ENCODE measurements at regions not wholly inside any gene's neighbourhood (a gene's known extent, or its start where the extent isn't known, plus 50 kb on each side); places are given as distances from the start of the nearest gene placed in this dataset.

DNA sequence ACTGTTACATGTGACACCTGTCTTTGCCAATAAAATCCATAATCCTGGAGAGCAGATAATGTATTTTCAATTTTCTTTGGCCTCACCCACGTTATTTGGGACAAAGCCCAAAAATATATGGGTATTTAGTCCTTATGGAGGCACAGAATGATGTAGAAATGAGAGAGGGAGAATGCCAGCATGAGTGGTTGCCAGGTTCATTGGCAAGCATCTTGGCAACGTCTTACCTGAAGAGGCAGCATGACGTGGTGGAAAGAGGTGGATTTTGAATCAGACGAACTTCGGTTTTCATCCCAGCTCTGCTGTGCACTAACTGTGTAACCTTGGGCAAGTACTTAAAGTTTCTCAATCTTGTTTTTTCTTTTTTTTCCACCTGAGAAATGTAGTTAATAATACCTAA lies 969.6 kb upstream of the PIK3C3 start:
- H3K4me3 Mint-ChIP-seq = no peak overlapping the region
- no peaks in the 10 kb centered on the region for H3K79me2 ChIP-seq (replicated peaks; ENCODE audit: insufficient read depth)
- H3K4me1 ChIP-seq (ENCODE audit: insufficient read depth) = no peaks in the 10 kb centered on the region
- no peak for ATAC-seq
- H3K4me2 ChIP-seq = no peak overlapping the region
- no peak overlapping the region for H3K4me3 ChIP-seq
- no peaks in the 10 kb centered on the region for H3K27me3 Mint-ChIP-seq (ENCODE audit: insufficient read depth, low read depth, poor library complexity)
- H3K27ac ChIP-seq (ENCODE audit: low read depth) = no peak overlapping the region
- H3K36me3 ChIP-seq (ENCODE audit: insufficient read depth) = no peaks in the 10 kb centered on the region
- no peaks in the 10 kb centered on the region for H3F3A ChIP-seq (replicated peaks; ENCODE audit: low read depth)
- no peaks in the 10 kb centered on the region for H3K36me3 Mint-ChIP-seq (ENCODE audit: low read depth)
- no peaks in the 10 kb centered on the region for H4K20me1 ChIP-seq (replicated peaks; ENCODE audit: insufficient read depth)
- peaks cover 3% of the 10 kb centered on the region; the same call in 1 of the 3 replicates for H3K4me1 Mint-ChIP-seq
- no peak overlapping the region for H3K27ac Mint-ChIP-seq
- no peaks in the 10 kb centered on the region for H3K9me3 Mint-ChIP-seq
- TF ChIP-seq REST (IDR thresholded peaks at IDR 0.05; ENCODE audit: unreplicated experiment) = no peak
- no peak for TF ChIP-seq CTCF (conservative IDR thresholded peaks at IDR 0.05; ENCODE audit: low read depth in 2 of 2)
- TF ChIP-seq ETS1 (IDR thresholded peaks at IDR 0.05) = no peak
- H3K9me2 ChIP-seq (ENCODE audit: insufficient read depth) = no peaks in the 10 kb centered on the region
- no peaks in the 10 kb centered on the region for H3K27me3 ChIP-seq (ENCODE audit: insufficient read depth)
- H2AFZ ChIP-seq = no peak overlapping the region
- DNase-seq (ENCODE audit: low spot score) = no peak

DNA sequence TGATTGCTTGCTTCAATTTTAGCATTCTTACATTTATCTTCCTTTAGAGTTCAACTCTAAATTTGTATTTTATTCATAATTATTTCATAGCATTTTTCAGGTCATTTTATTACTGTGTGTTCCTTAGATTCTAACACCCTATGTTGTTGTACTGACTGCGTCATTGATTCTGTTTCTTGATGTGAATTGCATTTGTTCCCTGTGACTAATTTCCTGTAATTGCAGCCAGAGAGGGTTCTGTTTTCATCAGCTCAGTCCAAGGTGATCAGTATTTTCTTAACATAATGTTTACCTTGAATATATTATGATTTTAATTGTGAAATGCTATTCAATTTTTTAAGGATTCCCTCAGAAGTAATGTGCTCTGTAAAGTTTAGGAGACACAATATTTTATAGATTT lies 970.2 kb upstream of the PIK3C3 start:
- Histone ChIP-seq H3K79me2 (replicated peaks; ENCODE audit: insufficient read depth) (no peaks in the 10 kb centered on the region), H3K4me1 (ENCODE audit: insufficient read depth) (no peaks in the 10 kb centered on the region), H3K4me2 (no peak overlapping the region), H3K9me2 (ENCODE audit: insufficient read depth) (no peaks in the 10 kb centered on the region), H4K20me1 (replicated peaks; ENCODE audit: insufficient read depth) (no peaks in the 10 kb centered on the region), H3K36me3 (ENCODE audit: insufficient read depth) (no peaks in the 10 kb centered on the region), H3K4me3 (no peak overlapping the region), H3K27me3 (ENCODE audit: insufficient read depth) (no peaks in the 10 kb centered on the region), H2AFZ (no peak overlapping the region), H3F3A (replicated peaks; ENCODE audit: low read depth) (no peaks in the 10 kb centered on the region), H3K27ac (ENCODE audit: low read depth) (no peak overlapping the region)
- no peak for DNase-seq (ENCODE audit: low spot score)
- Mint-ChIP-seq H3K36me3 (ENCODE audit: low read depth) (no peaks in the 10 kb centered on the region), H3K27me3 (ENCODE audit: insufficient read depth, low read depth, poor library complexity) (no peaks in the 10 kb centered on the region), H3K9me3 (no peaks in the 10 kb centered on the region), H3K27ac (no peak overlapping the region), H3K4me3 (no peak overlapping the region), H3K4me1 (peaks cover 3% of the 10 kb centered on the region; the same call in 1 of the 3 replicates)
- ATAC-seq = no peak
- TF ChIP-seq, protein P1, sequence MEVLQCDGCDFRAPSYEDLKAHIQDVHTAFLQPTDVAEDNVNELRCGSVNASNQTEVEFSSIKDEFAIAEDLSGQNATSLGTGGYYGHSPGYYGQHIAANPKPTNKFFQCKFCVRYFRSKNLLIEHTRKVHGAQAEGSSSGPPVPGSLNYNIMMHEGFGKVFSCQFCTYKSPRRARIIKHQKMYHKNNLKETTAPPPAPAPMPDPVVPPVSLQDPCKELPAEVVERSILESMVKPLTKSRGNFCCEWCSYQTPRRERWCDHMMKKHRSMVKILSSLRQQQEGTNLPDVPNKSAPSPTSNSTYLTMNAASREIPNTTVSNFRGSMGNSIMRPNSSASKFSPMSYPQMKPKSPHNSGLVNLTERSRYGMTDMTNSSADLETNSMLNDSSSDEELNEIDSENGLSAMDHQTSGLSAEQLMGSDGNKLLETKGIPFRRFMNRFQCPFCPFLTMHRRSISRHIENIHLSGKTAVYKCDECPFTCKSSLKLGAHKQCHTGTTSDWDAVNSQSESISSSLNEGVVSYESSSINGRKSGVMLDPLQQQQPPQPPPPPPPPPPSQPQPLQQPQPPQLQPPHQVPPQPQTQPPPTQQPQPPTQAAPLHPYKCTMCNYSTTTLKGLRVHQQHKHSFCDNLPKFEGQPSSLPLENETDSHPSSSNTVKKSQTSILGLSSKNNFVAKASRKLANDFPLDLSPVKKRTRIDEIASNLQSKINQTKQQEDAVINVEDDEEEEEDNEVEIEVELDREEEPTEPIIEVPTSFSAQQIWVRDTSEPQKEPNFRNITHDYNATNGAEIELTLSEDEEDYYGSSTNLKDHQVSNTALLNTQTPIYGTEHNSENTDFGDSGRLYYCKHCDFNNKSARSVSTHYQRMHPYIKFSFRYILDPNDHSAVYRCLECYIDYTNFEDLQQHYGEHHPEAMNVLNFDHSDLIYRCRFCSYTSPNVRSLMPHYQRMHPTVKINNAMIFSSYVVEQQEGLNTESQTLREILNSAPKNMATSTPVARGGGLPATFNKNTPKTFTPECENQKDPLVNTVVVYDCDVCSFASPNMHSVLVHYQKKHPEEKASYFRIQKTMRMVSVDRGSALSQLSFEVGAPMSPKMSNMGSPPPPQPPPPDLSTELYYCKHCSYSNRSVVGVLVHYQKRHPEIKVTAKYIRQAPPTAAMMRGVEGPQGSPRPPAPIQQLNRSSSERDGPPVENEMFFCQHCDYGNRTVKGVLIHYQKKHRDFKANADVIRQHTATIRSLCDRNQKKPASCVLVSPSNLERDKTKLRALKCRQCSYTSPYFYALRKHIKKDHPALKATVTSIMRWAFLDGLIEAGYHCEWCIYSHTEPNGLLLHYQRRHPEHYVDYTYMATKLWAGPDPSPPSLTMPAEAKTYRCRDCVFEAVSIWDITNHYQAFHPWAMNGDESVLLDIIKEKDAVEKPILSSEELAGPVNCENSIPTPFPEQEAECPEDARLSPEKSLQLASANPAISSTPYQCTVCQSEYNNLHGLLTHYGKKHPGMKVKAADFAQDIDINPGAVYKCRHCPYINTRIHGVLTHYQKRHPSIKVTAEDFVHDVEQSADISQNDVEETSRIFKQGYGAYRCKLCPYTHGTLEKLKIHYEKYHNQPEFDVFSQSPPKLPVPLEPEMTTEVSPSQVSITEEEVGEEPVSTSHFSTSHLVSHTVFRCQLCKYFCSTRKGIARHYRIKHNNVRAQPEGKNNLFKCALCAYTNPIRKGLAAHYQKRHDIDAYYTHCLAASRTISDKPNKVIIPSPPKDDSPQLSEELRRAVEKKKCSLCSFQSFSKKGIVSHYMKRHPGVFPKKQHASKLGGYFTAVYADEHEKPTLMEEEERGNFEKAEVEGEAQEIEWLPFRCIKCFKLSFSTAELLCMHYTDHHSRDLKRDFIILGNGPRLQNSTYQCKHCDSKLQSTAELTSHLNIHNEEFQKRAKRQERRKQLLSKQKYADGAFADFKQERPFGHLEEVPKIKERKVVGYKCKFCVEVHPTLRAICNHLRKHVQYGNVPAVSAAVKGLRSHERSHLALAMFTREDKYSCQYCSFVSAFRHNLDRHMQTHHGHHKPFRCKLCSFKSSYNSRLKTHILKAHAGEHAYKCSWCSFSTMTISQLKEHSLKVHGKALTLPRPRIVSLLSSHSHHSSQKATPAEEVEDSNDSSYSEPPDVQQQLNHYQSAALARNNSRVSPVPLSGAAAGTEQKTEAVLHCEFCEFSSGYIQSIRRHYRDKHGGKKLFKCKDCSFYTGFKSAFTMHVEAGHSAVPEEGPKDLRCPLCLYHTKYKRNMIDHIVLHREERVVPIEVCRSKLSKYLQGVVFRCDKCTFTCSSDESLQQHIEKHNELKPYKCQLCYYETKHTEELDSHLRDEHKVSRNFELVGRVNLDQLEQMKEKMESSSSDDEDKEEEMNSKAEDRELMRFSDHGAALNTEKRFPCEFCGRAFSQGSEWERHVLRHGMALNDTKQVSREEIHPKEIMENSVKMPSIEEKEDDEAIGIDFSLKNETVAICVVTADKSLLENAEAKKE (CRISPR knock-in tag; IDR thresholded peaks at IDR 0.05) = no peak
- TF ChIP-seq CREB1 (CRISPR knock-in tag; IDR thresholded peaks at IDR 0.05; ENCODE audit: low read depth) (no peak), JUNB (IDR thresholded peaks at IDR 0.05; ENCODE audit: unreplicated experiment) (no peak), STAT1 (IDR thresholded peaks at IDR 0.05; ENCODE audit: unreplicated experiment) (no peak)

Measured in GM23338 (cell line).